ENCODE measurements at regions not wholly inside any gene's neighbourhood (a gene's known extent, or its start where the extent isn't known, plus 50 kb on each side); places are given as distances from the start of the nearest gene placed in this dataset.

DNA sequence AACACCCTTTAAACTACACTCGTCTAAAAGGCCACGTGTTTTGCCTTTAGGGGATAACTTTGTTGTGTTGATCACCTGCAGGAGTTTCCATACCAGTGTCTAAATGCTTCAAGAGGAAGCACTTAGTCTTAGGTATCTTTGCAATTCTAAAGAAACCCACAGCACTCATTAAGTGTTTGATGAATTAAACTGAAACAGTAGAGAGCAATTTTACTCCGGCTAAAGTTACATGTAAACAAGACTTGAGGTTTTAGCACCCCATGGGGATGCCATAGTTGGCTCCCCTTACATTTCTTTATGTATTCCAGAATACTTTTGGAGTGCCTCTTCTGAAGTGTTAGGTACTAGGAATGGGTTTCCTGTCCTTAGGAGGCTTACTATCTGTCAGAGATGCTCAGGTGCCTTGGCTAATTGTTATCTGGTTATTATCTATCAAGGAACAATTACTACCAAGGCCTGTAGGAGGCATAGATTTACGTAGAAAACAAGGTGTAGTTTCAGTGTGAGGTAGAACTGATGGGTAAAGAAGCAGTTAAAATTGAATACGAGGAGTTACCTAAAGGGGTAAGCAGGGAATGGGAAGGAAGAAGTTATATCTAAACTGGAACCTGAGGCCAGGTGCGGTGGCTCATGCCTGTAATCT, 176.8 kb upstream of the SAMSN1 start:
- no peak for DNase-seq (ENCODE audit: low read depth in 3 of 3)

- no peak for DNase-seq (ENCODE audit: low read depth in 3 of 3)
These were observed 174.1 kb upstream of the SAMSN1 start for GRCh38 chr21:14720237-14720636.

DNA sequence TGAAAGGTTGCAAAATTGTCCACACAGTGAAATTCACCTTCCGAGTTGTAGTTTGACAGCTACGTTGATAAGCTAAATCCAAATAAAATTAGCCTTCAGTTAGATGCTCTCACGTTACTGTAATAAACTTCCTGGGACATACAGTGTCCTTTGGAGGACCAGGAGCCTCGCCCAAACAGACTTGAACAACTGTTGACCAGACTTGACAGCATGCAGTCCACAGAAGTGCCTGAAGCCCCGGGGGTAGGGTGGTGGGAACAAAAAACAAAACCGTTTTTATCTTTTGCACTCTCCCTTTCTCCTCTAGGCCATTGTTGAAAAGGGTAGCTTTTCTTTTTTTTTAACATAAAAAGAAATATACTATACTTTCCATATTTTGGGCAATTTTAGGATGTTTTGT, 172.8 kb upstream of the SAMSN1 start:
- no peak for DNase-seq (ENCODE audit: low read depth in 3 of 3)

GRCh38 chr21:14716761-14717396, 170.8 kb upstream of the SAMSN1 start:
- no peak for DNase-seq (ENCODE audit: low read depth in 3 of 3)

DNA sequence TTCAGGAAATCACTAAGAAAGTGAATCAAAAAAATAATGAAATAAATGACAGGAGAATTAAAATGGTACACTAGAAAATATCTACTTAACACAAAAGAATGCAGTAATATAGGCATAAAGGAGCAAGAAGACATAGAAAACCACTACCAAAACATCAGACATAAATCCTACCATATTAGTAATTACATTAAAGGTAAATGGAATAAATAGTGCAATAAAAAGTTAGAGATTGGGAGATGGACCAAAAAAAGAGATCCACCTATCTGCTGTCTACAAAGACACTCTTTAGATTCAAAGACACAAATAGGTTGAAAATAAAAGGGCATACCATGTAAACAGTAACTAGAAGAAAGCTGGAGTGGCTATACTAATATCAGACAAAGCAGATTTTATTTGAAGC, 167.0 kb upstream of the SAMSN1 start:
- no peak for DNase-seq (ENCODE audit: low read depth in 3 of 3)

GRCh38 chr21:14712121-14712715, 166.1 kb upstream of the SAMSN1 start:
- no peak for DNase-seq (ENCODE audit: low read depth in 3 of 3)

- no peak for DNase-seq (ENCODE audit: low read depth in 3 of 3)
These were observed 165.2 kb upstream of the SAMSN1 start for GRCh38 chr21:14711287-14711686.

GRCh38 chr21:14707511-14708020, 161.5 kb upstream of the SAMSN1 start:
- DNase-seq (ENCODE audit: low read depth in 3 of 3), result no peak

DNA sequence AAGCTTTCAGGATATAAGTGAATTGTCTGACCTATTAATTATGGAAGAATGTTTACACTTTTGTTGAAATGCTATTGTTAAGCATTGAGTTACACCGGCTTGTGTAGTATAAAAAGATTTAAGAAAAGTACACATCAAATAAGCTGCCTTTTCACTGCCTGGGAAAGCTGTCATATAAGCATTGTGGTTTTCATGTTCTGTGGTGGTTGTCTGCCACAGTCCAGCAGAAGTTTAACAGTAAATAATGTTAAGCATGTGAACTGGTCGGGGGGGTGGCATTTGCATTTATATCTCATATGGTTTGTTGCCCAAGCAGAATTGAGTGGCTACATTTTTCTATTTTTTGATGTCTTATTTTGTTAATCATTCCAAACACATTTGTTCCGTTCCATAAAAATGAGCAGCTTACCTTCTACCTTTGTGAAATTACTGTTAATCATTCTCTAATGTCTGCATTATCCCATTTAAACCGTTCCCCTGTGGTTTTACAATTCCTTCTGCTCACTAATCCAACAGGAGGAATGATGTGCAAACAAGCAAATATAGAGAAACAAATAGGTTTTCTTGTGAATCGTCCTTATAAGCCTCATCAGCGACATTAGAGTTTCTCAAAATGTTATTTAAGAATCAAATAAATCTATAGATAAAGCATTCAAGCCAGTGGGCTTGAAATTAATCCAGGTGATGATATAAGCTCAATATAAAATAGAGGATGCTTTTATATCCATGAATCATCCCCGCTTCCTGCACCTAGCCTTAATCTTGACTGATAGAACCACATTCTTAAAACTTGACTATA, 160.8 kb upstream of the SAMSN1 start:
- no peak for DNase-seq (ENCODE audit: low read depth in 3 of 3)

GRCh38 chr21:14699433-14700407, 153.6 kb upstream of the SAMSN1 start:
- DNase-seq (ENCODE audit: low read depth in 3 of 3), result no peak

DNA sequence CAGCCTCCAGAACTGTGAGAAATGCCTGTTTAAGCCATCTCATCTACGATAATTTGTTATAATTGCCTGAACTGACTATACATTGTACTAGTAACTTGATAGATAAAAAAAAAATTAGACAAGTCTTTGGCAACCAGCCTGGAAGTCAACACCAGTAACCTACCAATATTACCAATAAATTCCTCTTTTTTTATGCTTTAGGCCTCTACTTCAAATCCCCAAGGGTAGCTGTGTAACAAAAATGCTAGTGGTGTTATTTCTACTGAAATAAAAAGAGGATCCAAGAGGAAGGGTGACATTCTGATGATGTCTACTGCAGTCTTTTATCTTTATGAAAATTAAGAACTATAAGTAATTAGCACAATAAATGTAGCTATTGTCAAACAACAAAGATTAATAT, 151.7 kb upstream of the SAMSN1 start:
- no peak for DNase-seq (ENCODE audit: low read depth in 3 of 3)

DNA sequence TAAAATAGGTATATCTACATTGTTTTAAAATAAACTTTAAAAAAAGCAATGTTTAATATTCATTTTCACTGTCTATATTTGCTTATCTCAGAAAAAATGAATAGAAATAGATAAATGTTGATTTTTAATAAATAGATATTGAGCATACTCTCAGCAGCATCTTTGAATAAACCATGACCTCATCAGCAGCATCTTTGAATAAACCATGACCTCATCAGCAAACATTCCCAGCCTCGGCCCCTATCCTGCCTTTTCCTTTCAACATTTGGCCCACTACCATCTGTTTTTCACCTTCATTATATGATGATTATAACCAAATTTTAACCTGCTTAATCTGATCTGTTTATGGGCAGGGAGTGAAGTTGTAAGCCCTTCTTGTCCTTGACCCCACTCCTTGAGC, 148.7 kb upstream of the SAMSN1 start:
- DNase-seq (ENCODE audit: low read depth in 3 of 3), result no peak

GRCh38 chr21:14693997-14694396, 147.9 kb upstream of the SAMSN1 start:
- no peak for DNase-seq (ENCODE audit: low read depth in 3 of 3)

GRCh38 chr21:14691914-14692313, 145.8 kb upstream of the SAMSN1 start:
- no peak for DNase-seq (ENCODE audit: low read depth in 3 of 3)

GRCh38 chr21:14690886-14691285, 144.8 kb upstream of the SAMSN1 start:
- DNase-seq (ENCODE audit: low read depth in 3 of 3), result no peak

GRCh38 chr21:14688936-14689335, 142.8 kb upstream of the SAMSN1 start:
- no peak for DNase-seq (ENCODE audit: low read depth in 3 of 3)

DNA sequence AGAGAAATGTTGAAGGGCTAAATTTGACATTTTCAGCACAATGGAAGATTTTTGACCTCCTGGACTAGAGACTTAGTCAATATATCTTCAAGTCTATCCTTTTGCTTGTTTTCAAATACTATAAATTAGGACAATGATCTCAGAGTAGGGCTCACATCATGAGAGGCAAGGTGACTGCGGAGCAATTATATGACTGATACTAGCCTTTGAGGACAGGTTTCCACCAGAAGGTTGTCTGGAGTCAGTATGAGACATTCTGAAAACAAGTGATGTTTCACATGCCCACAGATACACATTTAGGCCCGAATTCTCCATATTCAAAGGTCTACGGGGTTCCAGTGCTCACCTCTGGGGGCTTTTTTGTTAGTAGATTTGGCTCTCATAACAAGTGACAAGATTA, 142.3 kb upstream of the SAMSN1 start:
- no peak for DNase-seq (ENCODE audit: low read depth in 3 of 3)

DNA sequence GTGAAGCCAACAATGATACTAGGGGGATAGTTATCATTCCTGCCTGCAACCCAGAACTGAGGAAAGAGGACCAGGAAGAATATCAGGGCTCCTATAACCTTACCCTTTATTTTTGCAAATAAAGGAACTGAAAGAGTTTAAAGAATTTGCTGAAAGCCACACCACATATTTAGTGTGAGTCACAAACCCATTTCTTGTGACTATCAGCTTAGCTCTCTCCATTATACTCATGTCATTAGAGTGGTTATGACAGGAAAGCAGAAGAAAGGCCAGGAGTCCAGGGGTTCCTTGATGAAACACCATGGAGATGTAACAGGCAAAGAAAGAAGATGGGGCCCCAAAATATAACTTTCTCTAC, 141.1 kb upstream of the SAMSN1 start:
- no peak for DNase-seq (ENCODE audit: low read depth in 3 of 3)

GRCh38 chr21:14686466-14687267, 140.6 kb upstream of the SAMSN1 start:
- DNase-seq (ENCODE audit: low read depth in 3 of 3), result no peak

GRCh38 chr21:14685568-14685967, 139.5 kb upstream of the SAMSN1 start:
- DNase-seq (ENCODE audit: low read depth in 3 of 3), result no peak
